ENCODE measurements at regions not wholly inside any gene's neighbourhood (a gene's known extent, or its start where the extent isn't known, plus 50 kb on each side); places are given as distances from the start of the nearest gene placed in this dataset.
"Not testable (repeated sequence)": the region's sequence is repeated elsewhere in the genome, so short reads cannot be mapped to it uniquely, and the experiment has no call there.

GRCh38 chr9:12413986-12414385 lies 279.2 kb upstream of the TYRP1 start:
- ATAC-seq, result no peak
- no peak for DNase-seq
- intact Hi-C loops (cut with DNase I), result no loop called here

- intact Hi-C loops (cut with DNase I), result no loop called here
- ATAC-seq, result peak in 1 of 2 donors; percentile 45
- DNase-seq, result no peak
Observed at GRCh38 chr9:12414514-12414913, 278.7 kb upstream of the TYRP1 start.

DNA sequence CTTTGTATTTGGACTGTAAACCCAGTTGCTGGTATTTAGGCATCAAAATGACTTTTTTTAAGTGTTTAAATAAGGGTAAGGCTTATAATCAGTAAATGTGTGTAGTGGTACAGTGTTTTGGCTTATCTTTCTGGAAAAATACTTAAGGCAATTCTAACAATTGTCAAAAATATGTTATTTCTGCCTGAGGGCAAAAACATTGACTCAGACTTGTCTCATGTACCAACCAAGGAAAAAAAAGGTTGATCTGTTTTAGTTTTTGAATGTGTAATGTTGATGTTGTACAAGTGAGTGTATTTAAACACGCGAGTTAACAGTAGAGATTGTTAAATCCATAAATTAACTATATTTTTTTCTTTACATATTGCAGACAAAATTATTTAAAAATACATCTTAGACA lies 277.8 kb upstream of the TYRP1 start:
- intact Hi-C loops (cut with DNase I), result no loop called here
- ATAC-seq (no peak), DNase-seq (no peak)

- ATAC-seq (no peak), DNase-seq (no peak)
- intact Hi-C loops (cut with DNase I), result no loop called here
Observed at GRCh38 chr9:12416716-12417115, 276.5 kb upstream of the TYRP1 start.

GRCh38 chr9:12424243-12424642 lies 268.9 kb upstream of the TYRP1 start:
- intact Hi-C loops (cut with DNase I), result no loop called here
- no peak for ATAC-seq
- DNase-seq, result no peak

DNA sequence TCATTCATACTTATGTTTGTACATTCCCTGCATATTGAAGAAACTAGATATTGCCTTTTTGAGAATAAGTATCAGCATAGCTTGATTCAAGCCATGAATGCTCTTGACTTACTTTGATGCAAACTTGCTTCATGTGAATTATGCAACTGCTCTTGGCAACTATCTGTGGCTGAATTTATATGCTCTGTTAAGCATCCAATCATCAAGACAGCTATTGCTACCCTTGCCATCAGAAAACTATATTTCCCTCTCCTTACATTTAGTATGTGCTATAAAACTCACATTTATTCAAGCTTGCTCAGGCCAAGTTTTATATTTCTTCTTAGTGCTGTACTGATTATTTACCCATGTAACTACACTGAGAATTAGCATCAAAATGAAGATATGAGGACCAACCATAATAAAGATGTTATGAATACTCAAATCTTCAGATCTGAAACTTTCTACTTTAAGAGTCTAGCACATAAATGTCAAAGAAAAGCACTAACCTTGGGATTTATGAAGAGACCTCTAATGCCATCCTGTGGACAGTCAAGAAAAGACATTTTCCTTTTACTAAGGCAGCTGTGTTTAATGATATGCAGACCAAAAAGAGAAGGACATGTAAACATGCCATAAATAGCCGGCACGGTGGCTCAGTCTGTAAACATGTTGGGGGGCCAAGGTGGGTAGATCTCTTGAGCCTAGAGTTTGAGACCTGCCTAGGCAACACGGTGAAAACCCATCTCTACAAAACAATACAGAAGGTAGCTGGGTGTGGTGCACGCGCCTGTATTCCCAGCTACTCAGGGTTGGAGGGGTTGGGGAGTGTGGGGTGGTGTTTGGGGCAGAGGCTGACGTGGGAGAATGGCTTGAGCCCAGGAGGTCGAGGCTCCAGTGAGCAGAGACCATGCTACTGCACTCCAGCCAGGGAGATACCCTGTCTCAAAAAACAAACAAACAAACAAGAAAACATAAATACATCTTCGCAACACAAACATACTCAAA lies 267.0 kb upstream of the TYRP1 start:
- DNase-seq (no peak), ATAC-seq (no peak)
- intact Hi-C loops (cut with DNase I), result no loop called here

DNA sequence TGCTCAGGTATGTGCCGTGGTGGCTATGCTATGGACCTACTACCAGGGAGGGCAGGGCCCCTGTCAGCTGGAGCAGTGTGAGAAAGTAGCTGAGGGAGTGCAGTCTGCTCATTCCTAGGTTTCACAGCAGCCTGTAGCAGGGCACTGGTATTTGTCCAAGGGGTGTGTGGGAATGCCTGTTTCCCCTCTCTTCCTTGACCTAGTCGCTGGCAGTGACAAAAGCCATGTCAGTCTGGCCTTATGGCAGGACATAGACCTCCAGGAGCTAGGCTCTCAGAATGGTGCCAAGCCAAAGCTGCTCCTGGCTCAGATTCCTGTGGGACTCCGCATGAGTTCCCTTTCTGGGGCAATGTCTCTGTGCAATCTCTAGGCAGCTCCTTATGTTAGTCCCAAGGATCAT lies 253.9 kb upstream of the TYRP1 start:
- no peak for ATAC-seq
- DNase-seq, result no peak
- intact Hi-C loops (cut with DNase I), result no loop called here

DNA sequence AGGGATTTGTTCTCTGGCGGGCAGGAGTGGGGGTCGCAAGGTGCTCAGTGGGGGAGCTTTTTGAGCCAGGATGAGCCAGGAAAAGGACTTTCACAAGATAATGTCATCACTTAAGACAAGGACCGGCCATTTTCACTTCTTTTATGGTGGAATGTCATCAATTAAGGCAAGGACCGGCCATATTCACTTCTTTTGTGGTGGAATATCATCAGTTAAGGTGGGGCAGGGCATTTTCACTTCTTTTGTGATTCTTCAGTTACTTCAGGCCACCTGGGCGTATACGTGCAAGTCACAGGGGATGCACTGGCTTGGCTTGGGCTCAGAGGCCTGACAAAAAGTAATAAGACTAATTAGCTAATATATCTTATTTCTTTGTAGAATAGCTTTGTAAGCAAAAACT lies 252.1 kb upstream of the TYRP1 start:
- DNase-seq; ATAC-seq; intact Hi-C loops (cut with DNase I): not testable (repeated sequence)

GRCh38 chr9:12441506-12441905 lies 251.7 kb upstream of the TYRP1 start:
- intact Hi-C loops (cut with DNase I), result no loop called here
- ATAC-seq (no peak), DNase-seq (no peak)

DNA sequence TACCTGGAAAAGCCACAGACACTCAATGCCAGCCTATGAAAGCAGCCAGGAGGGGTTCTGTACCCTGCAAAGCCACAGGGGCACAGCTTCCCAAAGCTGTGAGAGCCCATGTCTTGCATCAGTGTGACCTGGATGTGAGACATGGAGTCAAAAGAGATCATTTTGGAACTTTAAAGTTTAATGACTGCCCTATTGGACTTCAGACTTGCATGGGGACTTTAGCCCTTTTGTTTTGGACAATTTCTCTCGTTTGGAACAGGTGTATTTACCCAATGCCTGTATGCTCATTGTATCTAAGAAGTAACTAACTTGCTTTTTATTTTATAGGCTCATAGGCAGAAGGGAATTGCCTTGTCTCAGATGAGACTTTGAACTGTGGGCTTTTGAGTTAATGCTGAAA lies 244.9 kb upstream of the TYRP1 start:
- DNase-seq (no peak), ATAC-seq (no peak)
- intact Hi-C loops (cut with DNase I), result no loop called here

DNA sequence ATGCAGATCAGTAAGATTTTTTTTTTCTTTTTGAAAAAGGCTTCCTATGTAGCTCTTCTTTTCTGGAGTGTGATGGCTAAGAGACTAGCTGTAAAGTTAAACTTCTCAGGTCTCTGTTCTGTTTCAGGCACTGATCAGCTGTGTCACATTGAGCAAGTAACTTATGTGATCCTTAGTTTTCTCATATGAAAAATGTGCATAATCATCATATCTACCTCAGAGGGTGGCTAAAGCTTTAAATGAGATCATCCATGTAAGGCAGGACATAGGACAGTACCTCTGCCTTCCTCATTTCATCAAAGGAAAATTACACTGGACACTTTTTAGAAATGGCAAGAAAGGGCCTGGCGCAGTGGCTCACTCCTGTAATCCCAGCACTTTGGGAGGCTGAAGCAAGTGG lies 235.9 kb upstream of the TYRP1 start:
- DNase-seq (no peak), ATAC-seq (no peak)
- intact Hi-C loops (cut with DNase I), result no loop called here

GRCh38 chr9:12461763-12462460 lies 231.3 kb upstream of the TYRP1 start:
- DNase-seq (no peak), ATAC-seq (no peak)
- intact Hi-C loops (cut with DNase I), result no loop called here

DNA sequence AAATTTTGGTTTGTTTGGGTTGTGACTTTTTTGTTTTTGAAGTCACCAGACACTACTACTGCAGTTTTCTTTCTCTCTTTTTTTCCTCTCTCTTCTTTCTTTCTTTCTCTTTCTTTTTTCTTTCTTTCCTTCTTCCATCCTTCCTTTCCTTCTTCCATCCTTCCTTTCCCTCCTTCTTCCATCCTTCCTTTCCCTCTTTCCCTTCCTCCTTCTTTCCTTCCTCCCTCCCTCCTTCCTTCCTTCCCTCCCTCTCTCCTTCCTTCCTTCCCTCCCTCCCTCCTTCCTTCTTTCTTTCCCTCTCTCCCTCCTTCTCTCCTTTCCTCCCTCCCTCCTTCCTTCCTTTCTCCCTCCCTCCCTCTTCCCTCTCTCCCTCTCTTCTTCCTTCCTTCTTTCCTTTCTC lies 230.3 kb upstream of the TYRP1 start:
- intact Hi-C loops (cut with DNase I), result no loop called here
- ATAC-seq (no peak), DNase-seq (no peak)

DNA sequence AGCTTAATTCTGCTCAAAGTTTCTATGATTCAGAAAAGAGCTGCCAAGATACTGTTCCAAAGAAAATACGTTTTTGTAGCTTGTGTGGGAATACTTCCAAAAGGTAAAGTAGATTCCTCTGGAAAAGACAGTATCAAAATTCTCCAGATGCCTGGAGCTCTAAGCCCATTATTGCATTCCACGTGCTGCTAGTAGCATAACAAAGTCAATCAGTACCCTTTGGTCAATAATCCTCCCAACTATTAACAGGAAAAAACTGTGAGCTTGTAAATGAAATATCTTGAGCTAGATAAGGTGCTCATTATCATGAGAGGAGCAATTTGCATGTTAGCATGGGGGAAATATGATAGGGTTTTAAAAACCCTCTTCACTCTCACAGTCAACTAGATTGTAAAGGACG lies 229.5 kb upstream of the TYRP1 start:
- ATAC-seq (no peak), DNase-seq (no peak)
- intact Hi-C loops (cut with DNase I), result no loop called here

GRCh38 chr9:12464400-12464799 lies 228.8 kb upstream of the TYRP1 start:
- ATAC-seq (no peak), DNase-seq (no peak)
- intact Hi-C loops (cut with DNase I), result no loop called here

GRCh38 chr9:12464910-12465512 lies 228.2 kb upstream of the TYRP1 start:
- DNase-seq, result no peak
- intact Hi-C loops (cut with DNase I), result no loop called here
- no peak for ATAC-seq

DNA sequence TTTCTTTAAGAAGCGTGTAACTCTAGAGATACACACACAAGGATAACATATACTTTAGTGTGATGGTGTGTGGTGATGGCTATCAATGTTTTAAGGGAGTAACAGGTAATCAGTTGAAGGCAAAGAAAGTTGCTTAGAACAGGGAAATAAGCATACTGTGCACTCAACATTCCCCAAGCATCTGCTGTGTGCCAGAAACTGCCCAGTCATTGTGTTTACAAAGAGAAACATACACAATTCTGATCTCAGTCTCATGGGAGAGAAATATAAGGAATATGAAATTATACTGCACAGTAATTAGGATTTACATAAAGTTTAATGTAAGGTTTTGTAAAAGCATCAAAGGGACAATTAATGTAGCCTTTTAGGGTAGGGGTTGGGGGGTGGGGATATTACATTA lies 224.1 kb upstream of the TYRP1 start:
- ATAC-seq (no peak), DNase-seq (no peak)
- intact Hi-C loops (cut with DNase I), result no loop called here

DNA sequence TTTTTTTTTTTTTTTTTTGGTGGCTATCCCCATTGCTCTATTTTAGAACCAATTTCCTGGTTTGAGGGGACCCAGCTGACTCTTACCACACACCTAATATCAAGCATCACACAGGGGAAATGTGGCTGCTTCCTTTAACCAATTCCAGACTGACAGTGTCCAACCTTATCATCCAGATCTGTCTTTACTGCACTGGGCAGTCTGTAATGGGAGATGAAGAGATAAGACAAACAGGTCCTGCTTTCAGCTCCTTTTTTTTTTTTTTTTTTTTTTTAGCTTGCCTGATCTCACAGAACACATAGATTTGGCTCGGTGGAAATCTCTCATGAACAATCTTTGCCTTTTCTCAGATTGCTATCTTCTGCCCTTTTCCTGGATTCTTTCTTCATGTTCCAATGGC lies 198.8 kb upstream of the TYRP1 start:
- intact Hi-C loops (cut with DNase I), result loop anchor here in 1 of 2 donors (5.0 kb wide), 1 partner anchor 48 kb away; no protein-coding TSS in a partner anchor
- ATAC-seq (no peak), DNase-seq (no peak)

DNA sequence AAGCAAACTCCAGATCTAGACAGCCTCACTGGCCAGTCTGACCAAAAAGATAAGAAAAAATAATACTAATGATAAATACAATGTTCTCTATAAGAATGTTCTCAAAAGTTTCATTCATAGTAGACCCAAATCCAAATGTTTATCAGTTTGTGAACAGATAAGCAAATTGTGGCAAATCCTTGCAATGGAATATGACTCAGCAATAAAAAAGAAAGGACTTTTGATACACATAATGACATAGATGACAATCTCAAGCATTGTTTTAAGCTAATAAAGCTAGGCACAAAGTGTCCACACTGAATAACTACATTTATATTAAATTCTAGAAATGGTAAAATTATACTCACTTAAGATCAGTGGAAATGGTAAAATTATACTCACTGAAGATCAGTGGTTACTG lies 195.4 kb upstream of the TYRP1 start:
- no peak for ATAC-seq
- no peak for DNase-seq
- intact Hi-C loops (cut with DNase I), result no loop called here

DNA sequence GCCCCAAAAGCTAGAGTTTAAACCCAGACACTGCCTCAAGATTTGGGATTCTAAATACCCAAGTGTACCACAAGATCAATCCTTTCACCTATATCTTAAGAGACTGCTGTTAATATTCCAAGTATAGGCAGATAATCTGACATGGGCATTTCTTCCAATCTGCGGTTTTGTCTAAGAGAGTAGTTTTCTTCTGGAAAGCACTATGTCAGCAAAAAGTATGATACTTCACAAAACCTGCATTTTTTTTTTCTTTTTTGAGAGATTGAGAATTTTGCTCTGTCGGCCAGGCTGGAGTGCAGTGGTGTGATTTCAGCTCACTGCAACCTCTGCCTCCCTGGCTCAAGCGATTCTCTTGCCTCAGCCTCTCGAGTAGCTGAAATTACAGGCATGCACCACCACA lies 190.7 kb upstream of the TYRP1 start:
- intact Hi-C loops (cut with DNase I), result no loop called here
- DNase-seq (no peak), ATAC-seq (no peak)
